K562 (cell line): ENCODE measurements at regions not wholly inside any gene's neighbourhood (a gene's known extent, or its start where the extent isn't known, plus 50 kb on each side); places are given as distances from the start of the nearest gene placed in this dataset.

Experiments
- MCM5 ChIP-seq: fragments of 450-650 bp; IDR thresholded peaks from 2 replicates; pipeline ENCODE4 v1.6.1; 2016; ENCODE audit warnings: low read depth
- SAFB2 ChIP-seq: fragments of 200-400 bp; formaldehyde crosslinking; IDR thresholded peaks from 2 replicates; pipeline ENCODE4 v1.6.1; 2018; ENCODE audit warnings: borderline replicate concordance, low read length, low read depth, moderate library complexity; ENCODE audit not compliant: severe bottlenecking
- TAF15 ChIP-seq: fragments of 200-400 bp; formaldehyde crosslinking; IDR thresholded peaks from 2 replicates; pipeline ENCODE4 v1.6.1; 2017; ENCODE audit warnings: mild to moderate bottlenecking, low read depth, low read length, moderate library complexity
- TF ChIP-seq, protein P1 (sequence below): fragments of 450-650 bp; IDR thresholded peaks from 2 replicates; pipeline ENCODE4 v1.7.1; 2018; ENCODE audit warnings: mild to moderate bottlenecking, low read depth; ENCODE audit not compliant: partially characterized antibody
- TF ChIP-seq, protein P2 (sequence below), 2 experiments: fragments of 450-650 bp; IDR thresholded peaks; 2 replicates each; pipeline ENCODE4 v1.6.1; 2016; ENCODE audit warnings: mild to moderate bottlenecking in 2 of 2, borderline replicate concordance in 1 of 2, low read depth in 1 of 2, moderate library complexity in 1 of 2

DNA sequence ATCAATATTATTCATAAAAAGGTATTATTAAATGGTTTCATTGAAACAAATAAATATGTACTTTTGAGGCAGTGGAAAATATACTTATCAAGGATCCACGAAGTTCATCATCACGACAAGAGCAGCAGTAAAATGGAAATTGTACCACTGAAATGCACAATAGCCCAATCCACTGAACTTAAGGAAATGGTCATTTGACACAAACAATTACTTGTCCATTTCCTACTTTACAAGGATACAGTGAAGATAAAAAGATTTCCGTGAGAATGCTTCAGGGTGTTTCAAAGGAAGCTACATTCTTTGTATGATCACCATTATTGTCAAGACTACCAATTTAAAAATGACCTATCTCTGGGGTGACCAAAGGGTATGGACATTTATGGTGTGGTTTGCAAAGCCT, 210.3 kb downstream of the SYK start (continued):
- TF ChIP-seq SAFB2 (no peak), TAF15 (no peak), MCM5 (no peak)
- TF ChIP-seq, protein P1, sequence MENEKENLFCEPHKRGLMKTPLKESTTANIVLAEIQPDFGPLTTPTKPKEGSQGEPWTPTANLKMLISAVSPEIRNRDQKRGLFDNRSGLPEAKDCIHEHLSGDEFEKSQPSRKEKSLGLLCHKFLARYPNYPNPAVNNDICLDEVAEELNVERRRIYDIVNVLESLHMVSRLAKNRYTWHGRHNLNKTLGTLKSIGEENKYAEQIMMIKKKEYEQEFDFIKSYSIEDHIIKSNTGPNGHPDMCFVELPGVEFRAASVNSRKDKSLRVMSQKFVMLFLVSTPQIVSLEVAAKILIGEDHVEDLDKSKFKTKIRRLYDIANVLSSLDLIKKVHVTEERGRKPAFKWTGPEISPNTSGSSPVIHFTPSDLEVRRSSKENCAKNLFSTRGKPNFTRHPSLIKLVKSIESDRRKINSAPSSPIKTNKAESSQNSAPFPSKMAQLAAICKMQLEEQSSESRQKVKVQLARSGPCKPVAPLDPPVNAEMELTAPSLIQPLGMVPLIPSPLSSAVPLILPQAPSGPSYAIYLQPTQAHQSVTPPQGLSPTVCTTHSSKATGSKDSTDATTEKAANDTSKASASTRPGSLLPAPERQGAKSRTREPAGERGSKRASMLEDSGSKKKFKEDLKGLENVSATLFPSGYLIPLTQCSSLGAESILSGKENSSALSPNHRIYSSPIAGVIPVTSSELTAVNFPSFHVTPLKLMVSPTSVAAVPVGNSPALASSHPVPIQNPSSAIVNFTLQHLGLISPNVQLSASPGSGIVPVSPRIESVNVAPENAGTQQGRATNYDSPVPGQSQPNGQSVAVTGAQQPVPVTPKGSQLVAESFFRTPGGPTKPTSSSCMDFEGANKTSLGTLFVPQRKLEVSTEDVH: no peak
- TF ChIP-seq, protein P2, sequence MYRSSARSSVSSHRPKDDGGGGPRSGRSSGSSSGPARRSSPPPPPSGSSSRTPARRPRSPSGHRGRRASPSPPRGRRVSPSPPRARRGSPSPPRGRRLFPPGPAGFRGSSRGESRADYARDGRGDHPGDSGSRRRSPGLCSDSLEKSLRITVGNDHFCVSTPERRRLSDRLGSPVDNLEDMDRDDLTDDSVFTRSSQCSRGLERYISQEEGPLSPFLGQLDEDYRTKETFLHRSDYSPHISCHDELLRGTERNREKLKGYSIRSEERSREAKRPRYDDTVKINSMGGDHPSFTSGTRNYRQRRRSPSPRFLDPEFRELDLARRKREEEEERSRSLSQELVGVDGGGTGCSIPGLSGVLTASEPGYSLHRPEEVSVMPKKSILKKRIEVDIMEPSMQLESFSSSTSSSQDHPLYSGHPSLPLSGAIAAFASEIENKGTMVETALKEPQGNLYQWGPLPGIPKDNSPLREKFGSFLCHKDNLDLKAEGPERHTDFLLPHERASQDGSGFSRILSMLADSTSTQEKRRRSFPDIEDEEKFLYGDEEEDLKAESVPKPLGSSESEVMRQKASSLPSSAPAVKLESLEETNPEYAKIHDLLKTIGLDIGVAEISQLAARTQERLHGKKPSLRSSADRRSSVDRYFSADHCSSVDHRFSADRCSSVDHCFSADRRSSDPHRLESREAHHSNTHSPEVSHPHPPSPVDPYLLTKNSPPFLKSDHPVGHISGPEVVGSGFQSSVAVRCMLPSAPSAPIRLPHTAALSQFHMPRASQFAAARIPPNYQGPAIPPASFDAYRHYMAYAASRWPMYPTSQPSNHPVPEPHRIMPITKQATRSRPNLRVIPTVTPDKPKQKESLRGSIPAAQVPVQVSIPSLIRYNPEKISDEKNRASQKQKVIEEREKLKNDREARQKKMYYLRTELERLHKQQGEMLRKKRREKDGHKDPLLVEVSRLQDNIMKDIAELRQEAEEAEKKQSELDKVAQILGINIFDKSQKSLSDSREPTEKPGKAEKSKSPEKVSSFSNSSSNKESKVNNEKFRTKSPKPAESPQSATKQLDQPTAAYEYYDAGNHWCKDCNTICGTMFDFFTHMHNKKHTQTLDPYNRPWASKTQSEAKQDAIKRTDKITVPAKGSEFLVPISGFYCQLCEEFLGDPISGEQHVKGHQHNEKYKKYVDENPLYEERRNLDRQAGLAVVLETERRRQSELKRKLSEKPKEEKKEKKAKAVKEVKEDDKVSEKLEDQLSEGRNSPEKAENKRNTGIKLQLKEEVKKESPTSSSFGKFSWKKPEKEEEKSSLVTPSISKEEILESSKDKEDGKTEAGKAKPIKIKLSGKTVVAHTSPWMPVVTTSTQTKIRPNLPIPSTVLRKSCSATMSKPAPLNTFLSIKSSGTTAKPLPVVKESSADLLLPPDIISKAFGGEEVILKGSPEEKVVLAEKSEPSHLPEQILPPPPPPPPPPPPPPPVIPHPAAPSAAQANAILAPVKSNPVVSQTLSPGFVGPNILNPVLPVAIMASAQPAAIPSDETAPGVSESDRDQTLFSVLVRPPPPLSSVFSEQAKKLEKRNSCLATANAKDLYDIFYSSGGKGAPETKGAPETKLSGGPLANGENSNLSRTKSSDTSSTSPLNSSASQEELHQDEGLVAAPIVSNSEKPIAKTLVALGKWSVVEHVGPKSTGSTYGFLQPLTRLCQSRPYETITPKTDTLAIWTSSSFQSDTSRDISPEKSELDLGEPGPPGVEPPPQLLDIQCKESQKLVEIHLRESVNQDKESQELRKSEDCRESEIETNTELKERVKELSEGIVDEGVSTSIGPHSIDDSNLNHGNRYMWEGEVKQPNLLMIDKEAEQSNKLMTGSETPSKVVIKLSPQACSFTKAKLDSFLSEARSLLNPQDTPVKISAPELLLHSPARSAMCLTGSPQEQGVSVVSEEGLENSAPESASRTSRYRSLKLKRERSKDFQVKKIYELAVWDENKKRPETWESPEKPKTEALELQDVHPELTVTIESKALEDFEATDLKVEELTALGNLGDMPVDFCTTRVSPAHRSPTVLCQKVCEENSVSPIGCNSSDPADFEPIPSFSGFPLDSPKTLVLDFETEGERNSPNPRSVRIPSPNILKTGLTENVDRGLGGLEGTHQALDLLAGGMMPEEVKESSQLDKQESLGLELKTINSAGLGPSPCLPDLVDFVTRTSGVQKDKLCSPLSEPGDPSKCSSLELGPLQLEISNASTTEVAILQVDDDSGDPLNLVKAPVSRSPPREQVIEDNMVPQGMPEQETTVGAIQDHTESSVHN (IDR thresholded peaks at IDR 0.05; ENCODE audit: borderline replicate concordance in 1 of 2, low read depth in 1 of 2): no peak
